OCI-LY7 (cell line): ENCODE measurements at regions not wholly inside any gene's neighbourhood (a gene's known extent, or its start where the extent isn't known, plus 50 kb on each side); places are given as distances from the start of the nearest gene placed in this dataset.

Experiments used
- CTCF ChIP-seq: fragments of 200-600 bp; sonication (generic); conservative IDR thresholded peaks from 2 replicates; pipeline ENCODE4 v1.5.1; 2014; ENCODE audit warnings: mild to moderate bottlenecking, antibody characterized with exemption, low read length, moderate library complexity, mixed read lengths
- EZH2phosphoT487 ChIP-seq: fragments of 200-600 bp; sonication (generic); IDR thresholded peaks from 2 replicates; pipeline ENCODE4 v1.6.1; 2018; ENCODE audit warnings: low read depth, borderline replicate concordance, mild to moderate bottlenecking, mixed run types, antibody characterized with exemption, low read length, moderate library complexity, mixed read lengths

GRCh38 chr3:189003410-189003809 is 168.4 kb upstream of the TPRG1 start:
- TF ChIP-seq CTCF (no peak), EZH2phosphoT487 (no peak)
